ENCODE measurements at regions not wholly inside any gene's neighbourhood (a gene's known extent, or its start where the extent isn't known, plus 50 kb on each side); places are given as distances from the start of the nearest gene placed in this dataset.

- Histone ChIP-seq H3K4me3 (no peak overlapping the region), H3K9me3 (peaks cover 5% of the 10 kb centered on the region), H3K4me1 (ENCODE audit: low read depth) (no peaks in the 10 kb centered on the region), H3K36me3 (ENCODE audit: low read depth) (no peaks in the 10 kb centered on the region)
- no peak for TF ChIP-seq CTCF (IDR thresholded peaks at IDR 0.05)
- ATAC-seq (no peak), DNase-seq (no peak)
- intact Hi-C loops (cut with DNase I, micrococcal nuclease): no loop called here
Observed at GRCh38 chr7:109073543-109073942, 503.9 kb downstream of the DNAJB9 start.

- ATAC-seq (no peak), DNase-seq (no peak)
- Histone ChIP-seq H3K36me3 (ENCODE audit: low read depth) (no peaks in the 10 kb centered on the region), H3K4me3 (no peak overlapping the region), H3K9me3 (peaks cover 11% of the 10 kb centered on the region), H3K4me1 (ENCODE audit: low read depth) (no peaks in the 10 kb centered on the region)
- intact Hi-C loops (cut with DNase I, micrococcal nuclease): no loop called here
- no peak for TF ChIP-seq CTCF (IDR thresholded peaks at IDR 0.05)
Observed at GRCh38 chr7:109076396-109076972, 506.8 kb downstream of the DNAJB9 start.

- ATAC-seq (no peak), DNase-seq (no peak)
- Histone ChIP-seq H3K9me3 (peaks cover 21% of the 10 kb centered on the region), H3K36me3 (ENCODE audit: low read depth) (no peaks in the 10 kb centered on the region), H3K4me3 (no peak overlapping the region), H3K4me1 (ENCODE audit: low read depth) (no peaks in the 10 kb centered on the region)
- intact Hi-C loops (cut with DNase I, micrococcal nuclease): no loop called here
- no peak for TF ChIP-seq CTCF (IDR thresholded peaks at IDR 0.05)
Observed at GRCh38 chr7:109091042-109091441, 521.4 kb downstream of the DNAJB9 start.

- intact Hi-C loops (cut with DNase I, micrococcal nuclease): no loop called here
- Histone ChIP-seq H3K4me3 (no peak overlapping the region), H3K9me3 (peaks cover 12% of the 10 kb centered on the region), H3K36me3 (ENCODE audit: low read depth) (no peaks in the 10 kb centered on the region), H3K4me1 (ENCODE audit: low read depth) (no peaks in the 10 kb centered on the region)
- TF ChIP-seq CTCF (IDR thresholded peaks at IDR 0.05): no peak
- no peak for ATAC-seq
- no peak for DNase-seq
Observed at GRCh38 chr7:109092268-109092667, 522.6 kb downstream of the DNAJB9 start.

GRCh38 chr7:109101332-109101731 is 531.7 kb downstream of the DNAJB9 start:
- Histone ChIP-seq H3K4me1 (ENCODE audit: low read depth) (no peaks in the 10 kb centered on the region), H3K36me3 (ENCODE audit: low read depth) (no peaks in the 10 kb centered on the region), H3K4me3 (no peak overlapping the region), H3K9me3 (peaks cover 32% of the 10 kb centered on the region)
- no peak for DNase-seq
- intact Hi-C loops (cut with DNase I, micrococcal nuclease): no loop called here
- TF ChIP-seq CTCF (IDR thresholded peaks at IDR 0.05): no peak
- ATAC-seq: no peak

GRCh38 chr7:109109558-109109957 is 539.9 kb downstream of the DNAJB9 start:
- intact Hi-C loops (cut with DNase I, micrococcal nuclease): no loop called here
- no peaks in the 10 kb centered on the region for H3K36me3 ChIP-seq (ENCODE audit: low read depth)
- no peak for TF ChIP-seq CTCF (IDR thresholded peaks at IDR 0.05)
- DNase-seq (no peak), ATAC-seq (no peak)
- H3K4me1 ChIP-seq (ENCODE audit: low read depth): no peaks in the 10 kb centered on the region
- H3K9me3 ChIP-seq: peaks cover 20% of the 10 kb centered on the region
- no peak overlapping the region for H3K4me3 ChIP-seq
